Mucosa of gallbladder (tissue), 1 donor: ENCODE measurements at regions not wholly inside any gene's neighbourhood (a gene's known extent, or its start where the extent isn't known, plus 50 kb on each side); places are given as distances from the start of the nearest gene placed in this dataset.

Source experiments
- DNase-seq: peaks from one replicate; pipeline ENCODE4 v3.0.0-alpha.2; 2020; ENCODE audit warnings: low spot score
- donor health status: DM: no; HTN: no; CAD: no.

DNA sequence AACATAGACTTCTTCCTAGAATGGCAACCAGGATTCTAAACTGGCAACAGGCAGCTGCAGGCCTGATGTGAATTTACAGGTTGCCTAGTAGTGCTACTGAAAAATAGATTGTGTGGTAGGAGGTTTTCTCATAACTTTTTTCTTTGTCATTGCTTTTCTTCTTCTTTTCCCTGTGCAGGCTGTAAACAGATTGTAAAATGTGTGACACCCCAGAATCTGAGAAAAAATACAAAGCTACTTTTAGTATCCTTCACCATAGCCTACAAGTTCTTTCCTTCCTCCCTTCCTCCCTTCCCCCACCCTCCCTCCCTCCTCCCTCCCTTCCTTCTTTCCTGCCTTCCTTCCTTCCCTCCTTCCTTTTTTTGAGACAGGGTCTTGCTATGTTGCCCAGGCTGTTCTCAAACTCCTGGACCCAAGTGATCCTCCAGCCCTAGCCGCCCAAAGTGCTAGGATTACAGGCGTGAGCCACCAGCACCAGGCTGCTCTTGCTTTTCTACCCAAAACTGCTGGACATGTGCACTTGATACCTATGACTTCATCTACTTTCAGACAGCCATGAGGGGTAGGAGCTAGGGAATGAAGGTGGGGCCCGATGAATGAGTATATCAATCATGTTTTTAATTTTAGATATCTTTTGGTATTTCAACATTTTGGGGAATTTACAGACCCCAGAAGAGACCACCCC, 114.2 kb upstream of the EEA1 start:
- no peak for DNase-seq

DNA sequence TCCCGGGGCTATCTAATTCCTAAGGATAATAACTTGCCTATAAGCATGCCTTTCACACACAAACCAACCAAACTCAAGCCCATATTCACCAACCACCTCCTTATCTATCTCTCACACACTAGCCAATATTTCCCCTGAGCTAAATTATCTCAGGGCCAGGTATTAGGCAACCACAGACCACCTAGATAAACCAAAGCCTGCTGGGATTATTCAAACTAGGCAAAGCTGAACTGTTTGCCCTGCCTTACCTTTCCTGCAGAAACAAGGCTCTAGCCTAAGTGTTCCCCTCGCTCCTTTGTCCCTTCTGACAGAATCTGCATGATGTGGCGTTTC, 114.7 kb upstream of the EEA1 start:
- DNase-seq = no peak

DNA sequence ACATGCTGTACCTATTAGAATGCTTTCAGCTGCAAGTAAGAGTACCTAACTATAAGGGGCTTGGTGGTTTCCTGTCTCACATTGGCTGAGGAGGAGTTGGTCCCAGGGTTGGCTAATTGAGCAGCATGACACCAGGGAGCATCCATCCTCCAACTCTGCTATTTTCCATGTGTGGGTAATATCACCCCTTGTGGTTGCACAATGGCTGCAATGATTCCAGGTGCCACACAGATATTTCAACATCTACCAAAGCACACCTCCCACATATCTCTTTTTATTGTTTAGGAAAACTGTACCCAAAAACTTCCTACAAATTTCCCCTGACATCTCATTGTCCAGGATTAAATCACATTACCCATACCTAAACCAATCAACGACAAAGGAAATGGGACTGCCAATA, 118.0 kb upstream of the EEA1 start:
- DNase-seq = no peak

DNA sequence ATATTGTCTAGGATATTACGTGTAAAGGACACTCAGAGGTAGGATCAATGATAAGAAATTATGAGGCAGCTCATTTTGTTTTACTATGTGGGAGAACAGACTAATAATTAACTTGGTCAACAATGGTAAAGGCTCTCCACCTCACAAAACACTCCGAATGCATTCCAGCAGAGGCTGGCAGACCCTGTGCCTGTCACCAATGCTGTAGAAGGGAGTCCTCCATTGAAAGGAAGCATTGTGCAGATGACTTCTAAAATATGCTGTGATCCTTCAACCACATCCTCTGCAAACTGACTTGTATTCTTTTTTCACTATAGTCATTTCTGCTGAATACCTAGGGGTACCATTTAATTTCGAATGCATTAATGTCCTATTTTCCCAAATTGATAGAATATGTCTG, 119.6 kb upstream of the EEA1 start:
- peak; percentile 57 for DNase-seq

DNA sequence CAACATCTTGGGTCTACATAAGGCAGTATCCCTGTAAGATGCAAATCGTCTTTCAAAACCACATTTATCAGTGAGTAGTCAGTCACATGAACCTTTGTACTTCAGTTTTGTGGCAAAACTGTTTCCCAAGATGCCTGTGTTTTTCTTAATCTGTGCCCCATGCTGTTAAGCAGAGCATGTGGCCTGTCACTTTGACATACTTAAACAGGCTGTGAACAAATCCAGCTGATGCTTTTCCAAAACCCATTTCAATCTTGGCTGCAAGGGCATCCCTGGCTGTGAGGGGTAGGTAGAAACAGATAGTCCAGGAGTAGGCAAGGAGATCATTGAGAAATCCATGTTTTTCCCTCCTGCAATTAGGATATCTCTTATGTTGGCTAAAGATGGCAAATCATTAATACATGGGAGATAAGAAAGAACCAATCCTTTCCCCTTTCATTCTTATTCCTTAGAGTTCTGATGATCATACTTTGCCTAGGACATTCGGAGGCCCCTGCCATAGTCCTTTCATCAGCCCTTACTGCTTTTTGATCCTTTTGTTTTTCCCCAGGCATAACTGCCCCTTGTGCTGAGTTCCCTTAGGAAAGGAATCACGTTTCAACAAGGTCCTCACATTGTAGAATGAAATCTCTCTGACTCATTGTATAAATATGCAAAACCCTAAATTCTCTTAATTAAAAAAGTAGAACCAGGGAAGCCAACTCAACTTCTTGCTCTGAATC, 121.1 kb upstream of the EEA1 start:
- DNase-seq = no peak

DNA sequence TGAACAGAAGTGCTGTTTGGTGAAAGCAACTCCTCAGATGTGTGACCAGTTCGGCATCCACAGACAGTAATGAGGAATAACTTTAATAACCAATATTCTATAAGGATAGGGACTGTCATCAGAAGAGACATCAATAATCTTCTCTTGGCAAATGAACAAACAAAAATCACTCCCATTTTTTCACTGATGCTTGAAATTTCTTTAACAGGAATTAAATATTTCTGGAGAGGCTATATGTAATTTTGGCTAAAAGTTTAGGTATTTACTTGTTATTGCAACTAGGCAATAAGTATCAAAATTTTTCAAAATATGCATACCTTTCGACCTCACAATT, 121.6 kb upstream of the EEA1 start:
- DNase-seq = no peak

DNA sequence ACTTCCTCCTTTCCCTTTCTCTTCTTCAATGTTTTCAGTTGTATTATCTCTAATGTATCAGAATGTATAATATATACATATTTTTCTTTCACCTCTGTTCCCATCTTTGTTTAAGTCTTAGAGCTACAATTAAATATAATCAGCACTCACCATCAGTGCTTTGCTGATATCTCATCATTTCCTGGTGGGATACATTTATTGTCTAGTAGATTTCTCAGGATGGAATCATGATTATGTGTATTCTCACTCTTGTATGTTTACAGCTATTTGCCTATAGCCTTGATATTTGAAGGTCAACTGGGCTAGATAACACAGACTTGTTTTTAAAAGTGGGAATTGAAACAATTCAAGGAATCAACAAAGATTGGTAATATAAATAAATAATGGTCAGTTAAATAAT, 124.9 kb upstream of the EEA1 start:
- DNase-seq = no peak

DNA sequence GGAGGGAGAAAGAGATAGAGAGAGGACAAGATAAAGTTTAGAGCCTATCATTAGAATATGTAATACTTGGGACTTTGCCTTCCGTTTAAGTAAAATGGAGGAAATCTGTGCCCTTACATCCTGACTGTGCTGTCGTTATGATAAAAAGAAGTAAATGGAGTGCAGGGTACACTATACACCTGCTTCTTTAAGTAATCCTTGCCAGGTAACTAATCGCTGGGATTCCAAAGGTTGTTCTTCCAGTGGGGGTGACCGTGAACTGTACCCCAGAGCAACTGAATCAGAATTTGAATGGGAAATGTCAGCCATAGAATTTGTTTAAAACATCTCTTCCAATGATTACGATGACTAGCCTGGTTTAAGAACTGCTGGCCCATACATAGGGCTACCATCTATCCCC, 126.1 kb upstream of the EEA1 start:
- DNase-seq = no peak

DNA sequence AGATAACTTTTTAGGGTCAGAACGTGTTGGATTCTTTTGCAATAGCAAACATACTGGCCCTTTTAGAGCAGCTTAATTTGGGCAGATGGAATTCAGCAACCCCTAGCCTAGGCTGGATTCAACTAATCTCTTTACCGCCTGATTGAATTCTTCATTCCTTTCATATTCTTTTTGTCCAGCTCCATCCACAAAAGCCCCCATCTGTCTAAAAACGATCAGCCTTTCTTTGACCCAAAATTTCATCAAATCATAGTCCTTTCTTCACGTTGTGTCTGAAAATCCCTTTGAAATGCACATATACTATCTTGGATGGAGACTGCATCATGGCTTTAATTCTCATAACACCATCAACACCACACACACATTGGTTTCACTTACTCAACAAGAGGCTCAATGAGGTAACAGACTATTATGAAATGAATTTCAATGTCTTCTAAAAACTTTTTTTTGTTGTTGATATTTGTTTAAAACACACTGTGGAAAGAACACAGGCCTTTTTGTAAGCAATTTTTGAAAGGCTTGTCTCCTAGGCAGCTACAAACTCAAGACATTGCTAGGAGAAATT, 128.0 kb upstream of the EEA1 start:
- DNase-seq = no peak

DNA sequence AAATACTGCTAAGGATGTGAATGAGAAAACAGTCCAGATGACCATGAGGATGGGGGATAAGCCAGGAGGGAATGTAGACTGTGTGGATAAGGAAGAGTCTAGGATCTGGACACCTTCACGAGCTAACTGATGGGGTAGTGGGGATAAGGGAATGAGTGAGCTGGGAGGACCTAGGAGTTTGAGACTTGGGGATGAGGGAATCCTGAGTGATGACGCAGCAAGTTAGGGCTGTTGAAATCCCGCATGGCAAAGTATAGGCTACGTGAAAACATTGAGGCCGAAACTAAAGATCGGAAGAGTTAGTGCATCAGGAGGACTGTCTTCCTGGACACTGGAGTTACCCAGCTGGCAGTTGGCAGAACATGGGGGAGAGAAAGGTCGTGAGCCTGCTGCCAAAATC, 129.2 kb upstream of the EEA1 start:
- DNase-seq = no peak

DNA sequence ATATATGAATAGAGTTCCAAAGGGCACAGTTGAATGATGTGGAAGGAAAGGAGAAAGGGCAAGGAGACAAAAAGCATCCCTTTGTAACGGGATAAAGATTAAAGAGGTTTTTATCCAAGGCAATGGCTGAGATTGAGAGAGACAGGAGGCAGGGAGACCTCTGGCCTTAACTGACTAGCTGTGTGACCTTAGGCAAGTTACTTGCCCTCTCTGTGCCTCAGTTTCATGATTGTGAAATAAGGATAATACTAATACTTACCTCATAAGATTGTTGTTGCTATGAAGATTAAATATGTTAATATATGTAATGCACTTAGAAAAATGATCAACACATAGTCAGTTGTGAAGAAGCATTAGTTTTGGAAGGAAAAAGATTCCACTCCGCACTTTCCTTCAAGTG, 130.2 kb upstream of the EEA1 start:
- no peak for DNase-seq

DNA sequence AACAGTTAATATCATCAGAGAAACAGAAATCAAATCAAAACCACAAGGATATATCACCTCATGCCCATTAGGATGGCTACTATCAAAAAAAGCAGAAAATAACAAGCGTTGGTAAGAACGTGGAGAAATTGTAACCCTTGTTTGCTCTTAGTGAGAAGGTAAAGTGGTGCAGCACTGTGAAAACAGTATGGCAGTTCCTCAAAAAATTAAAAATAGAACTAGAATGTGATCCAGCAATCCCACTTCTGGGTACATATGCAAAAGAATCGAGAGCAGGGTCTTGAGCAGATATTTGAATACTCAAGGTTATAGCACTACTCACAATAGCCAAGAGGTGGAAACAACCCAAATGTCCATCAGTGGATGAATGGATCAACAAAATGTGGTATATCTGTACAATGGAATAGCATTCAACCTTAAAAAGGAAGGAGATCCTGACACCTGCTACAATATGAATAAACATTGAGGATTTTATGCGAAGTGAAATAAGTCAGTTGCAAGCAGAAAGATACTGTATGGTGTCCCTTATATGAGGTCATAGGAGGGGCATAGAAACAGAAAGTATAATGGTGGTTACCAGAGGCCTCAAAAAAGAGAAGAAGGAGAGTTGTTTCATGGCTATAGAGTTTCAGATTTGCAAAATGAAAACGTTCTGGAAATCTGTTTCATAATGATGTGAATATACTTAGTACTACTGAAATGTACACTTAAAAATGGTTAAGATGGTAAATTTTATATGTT, 131.0 kb upstream of the EEA1 start:
- no peak for DNase-seq

DNA sequence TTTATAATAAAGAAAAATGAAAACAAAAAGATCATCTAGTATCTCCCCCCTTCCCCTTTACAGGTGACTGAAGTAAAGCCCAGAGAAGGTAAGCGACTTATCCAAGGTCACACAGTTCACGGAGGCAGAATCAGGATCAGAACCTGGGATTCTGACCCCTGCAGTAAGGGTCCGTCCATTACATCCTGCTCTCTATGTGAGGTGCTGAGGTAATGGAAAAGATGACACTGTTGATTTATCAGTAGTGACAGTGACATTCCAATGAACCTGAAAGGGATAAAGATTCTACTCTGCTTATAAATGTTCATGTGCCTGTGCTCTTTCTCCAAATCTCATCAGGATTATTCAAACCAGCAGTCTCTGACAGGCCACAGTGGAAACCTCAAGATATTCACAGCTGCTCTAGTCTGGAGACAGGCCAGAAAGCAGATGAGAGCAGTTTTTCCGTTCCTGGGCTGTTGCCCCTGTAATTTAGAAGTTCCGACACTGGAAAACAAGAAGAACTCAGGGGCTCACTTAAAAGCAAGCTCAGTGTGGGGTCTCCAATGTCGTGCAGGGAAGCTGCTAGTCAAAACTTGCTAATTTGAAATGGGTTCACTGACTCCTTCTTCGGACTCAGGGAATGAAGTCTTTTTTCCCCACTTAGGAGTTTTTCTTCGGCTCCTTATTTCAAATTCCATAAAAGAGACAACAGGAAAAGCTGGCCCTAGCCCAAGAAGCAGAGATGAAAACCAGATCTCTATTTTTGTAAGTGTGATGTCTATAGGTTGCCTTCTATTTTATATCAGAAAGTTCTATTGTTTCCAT, 131.8 kb upstream of the EEA1 start:
- peak; percentile 48 for DNase-seq

DNA sequence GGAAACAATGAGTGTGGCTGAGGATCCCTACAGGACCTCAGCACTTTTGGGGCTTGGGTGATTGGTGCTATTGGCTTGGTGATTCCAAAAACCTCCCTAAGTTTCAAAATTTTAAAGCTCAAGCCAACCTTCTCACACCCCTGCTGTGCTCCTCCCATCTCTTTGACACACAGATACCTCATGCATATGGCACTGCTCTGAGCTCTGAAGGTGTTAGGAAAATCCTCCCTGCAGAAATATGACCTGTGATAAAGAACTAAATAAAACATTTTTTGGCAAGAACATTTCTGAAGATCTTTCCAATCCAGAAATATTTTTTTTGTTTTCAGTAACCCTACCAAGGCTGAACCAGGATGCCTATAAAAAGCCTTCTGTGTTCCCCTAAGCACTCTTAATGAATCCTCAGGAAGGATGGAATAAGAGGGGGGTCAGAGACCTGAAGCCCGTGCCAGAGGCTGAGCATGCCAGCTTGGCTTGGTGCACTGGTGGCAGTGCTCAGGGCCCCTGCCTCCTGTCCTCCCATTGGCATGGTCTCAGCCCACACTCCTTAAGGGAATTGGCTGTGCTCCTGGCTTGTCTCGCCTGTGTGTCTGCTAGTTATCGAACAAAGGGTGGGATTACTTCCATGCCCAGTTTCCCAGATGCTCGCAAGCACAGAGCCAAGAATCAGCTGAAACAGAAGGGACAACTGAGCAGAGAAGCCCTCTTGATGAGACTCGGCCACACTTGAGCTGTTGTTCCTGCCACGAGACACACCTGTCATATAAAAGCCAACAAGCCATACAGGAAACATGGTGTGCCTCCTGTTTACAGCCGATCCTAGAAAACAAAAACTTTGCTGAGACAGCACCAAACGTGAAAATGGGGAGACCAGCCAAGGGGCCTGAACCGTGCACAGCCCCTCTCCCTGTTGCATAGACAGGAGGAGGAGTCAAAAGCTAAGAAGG, 132.7 kb upstream of the EEA1 start:
- DNase-seq = no peak

DNA sequence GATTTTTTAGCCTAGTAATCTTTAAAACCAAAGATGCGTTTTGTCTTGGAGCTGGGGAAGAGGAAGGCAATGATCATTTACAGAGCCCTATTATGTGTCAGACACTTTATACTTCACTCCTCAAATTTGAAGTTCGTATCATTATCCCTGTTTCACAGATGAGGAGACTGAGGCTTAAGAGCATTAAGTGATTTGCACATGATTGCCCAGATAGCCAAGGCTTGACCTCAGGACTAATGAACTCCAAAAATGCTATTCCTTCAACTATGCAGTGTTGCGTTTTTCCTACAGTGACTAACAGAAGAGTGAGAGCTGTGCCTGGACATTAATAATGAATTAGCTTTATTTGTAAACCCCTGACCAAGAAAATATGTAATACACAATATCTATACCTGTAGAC, 136.8 kb upstream of the EEA1 start:
- DNase-seq = no peak

DNA sequence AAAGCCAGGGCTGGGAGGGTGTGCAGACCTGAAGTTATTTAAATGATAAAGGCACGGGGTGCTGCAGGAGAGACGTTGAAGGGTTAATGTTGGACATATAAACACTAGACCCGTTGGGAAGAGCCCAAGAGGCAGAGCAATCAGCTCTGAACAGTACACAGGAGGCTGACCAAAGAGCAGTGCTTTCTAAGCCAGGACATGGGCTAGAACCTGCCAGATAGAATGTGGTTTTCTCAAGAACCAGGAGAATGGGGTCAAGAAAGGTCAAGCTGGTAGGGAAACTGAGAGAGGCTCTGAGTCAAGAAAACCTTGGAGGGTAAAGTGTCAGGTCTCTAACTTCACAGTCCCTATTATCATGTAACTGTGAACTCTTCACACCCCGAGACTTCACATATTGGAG, 143.2 kb upstream of the EEA1 start:
- DNase-seq = no peak

DNA sequence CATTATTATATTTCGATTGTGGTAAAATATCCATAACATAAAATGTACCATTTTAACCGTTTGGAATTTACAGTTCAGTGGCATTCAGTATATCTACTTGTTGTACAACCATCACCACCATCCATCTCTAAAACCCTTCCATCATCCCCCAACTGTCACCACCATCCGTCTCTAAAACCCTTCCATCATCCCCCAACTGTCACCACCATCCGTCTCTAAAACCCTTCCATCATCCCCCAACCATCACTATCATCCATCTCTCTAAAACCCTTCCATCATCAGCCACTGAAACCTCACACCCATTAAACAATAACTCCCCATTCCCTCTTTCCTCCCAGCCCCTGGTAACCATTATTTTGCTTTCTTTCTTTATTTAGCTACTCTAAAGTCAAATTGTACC, 144.2 kb upstream of the EEA1 start:
- no peak for DNase-seq

DNA sequence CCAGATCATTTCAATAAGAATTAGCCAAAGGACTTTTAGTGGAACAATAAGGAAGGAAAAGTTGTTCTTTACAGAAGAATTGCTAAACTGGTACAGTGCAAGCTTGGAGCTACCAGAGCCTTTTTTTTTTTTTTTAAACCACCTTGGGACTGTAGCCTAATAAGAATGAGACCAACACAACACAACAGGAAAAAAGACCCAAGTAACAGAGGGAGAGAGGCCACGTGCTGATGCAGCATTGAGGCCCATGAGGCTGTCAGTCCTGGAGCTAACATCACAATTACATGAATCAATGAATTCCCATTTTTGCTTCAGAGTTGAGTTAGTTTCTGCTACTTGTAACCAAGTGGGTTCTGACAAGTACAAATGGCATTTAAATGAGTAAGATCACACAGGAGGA, 149.0 kb upstream of the EEA1 start:
- no peak for DNase-seq

DNA sequence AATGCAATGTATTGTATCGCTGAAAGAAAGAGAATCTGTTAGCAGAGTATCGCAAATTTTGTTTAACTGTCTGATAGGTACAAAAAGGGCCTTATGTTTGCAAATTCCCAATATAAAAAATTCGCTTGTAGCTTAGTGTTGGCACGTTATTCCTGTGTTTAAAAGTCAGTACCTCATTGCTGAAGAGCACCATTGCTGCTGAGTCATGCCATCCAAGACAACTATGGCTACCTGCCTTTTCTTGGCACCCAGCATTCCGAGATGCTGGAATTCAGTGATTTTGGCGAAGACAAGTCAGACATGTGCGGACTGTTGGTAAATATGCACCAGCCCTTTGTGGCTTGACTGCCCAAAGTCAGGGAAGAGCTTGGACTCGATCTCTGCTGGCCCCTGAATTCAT, 149.5 kb upstream of the EEA1 start:
- no peak for DNase-seq

DNA sequence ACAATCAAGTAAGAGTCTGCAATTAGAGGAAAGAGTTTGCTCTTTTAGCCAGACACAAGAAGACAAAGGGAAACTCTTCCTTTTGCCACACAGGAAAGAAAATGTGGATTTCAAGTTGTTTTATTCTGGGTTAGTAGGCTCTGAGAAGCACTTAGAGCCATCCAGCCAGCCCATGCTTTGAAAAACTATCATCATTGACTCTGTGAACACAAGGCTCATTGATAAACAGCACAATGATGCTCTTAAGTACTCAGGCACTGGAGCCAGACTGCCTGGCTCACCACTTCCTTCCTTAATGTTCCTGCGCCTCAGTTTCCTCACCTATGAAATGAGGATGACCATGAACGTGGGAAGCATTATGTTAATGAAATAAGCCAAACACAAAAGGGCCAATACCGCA, 150.2 kb upstream of the EEA1 start:
- no peak for DNase-seq

DNA sequence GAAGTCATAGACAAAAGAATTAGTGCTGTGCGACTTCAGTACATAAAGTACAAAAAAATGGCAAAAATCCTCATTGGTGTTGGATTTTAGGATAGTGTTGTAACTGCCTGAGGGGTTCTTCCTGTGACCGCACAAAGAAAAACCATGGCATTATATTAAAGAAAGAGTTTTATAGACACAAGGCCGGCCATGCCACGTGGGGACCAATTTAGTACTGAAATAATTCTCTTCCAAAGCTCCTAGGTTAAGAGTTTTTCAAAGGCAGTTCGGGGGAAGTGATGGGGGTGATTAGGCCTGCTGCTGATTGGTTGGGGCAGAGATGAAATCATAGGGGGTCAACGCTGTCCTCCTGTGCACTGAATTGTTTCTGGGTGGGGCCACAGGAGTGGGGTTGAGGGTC, 150.9 kb upstream of the EEA1 start:
- DNase-seq = no peak
